ENCODE measurements at regions not wholly inside any gene's neighbourhood (a gene's known extent, or its start where the extent isn't known, plus 50 kb on each side); places are given as distances from the start of the nearest gene placed in this dataset.
"Not testable (repeated sequence)": the region's sequence is repeated elsewhere in the genome, so short reads cannot be mapped to it uniquely, and the experiment has no call there.

- not testable (repeated sequence) for H3K27ac Mint-ChIP-seq
These were observed 113.4 kb downstream of the XPNPEP1 start for GRCh38 chr10:109809954-109810353.

GRCh38 chr10:109801191-109801590 is 122.1 kb downstream of the XPNPEP1 start:
- H3K4me1 Mint-ChIP-seq, H3K27ac Mint-ChIP-seq, CTCF ChIA-PET, H3K4me3 Mint-ChIP-seq, H3K36me3 Mint-ChIP-seq, DNase-seq, H3K9me3 Mint-ChIP-seq, H3K27me3 Mint-ChIP-seq: not testable (repeated sequence)

More at GRCh38 chr10:109809954-109810353, 113.4 kb downstream of the XPNPEP1 start:
- H3K4me3 Mint-ChIP-seq, H3K27me3 Mint-ChIP-seq, H3K4me1 Mint-ChIP-seq, CTCF ChIA-PET, DNase-seq, H3K36me3 Mint-ChIP-seq: not testable (repeated sequence)
- peaks cover 11% of the 10 kb centered on the region for H3K9me3 Mint-ChIP-seq

GRCh38 chr10:109790647-109791046 is 132.7 kb downstream of the XPNPEP1 start:
- H3K4me1 Mint-ChIP-seq: no peaks in the 10 kb centered on the region
- no peak for DNase-seq
- H3K27ac Mint-ChIP-seq: no peak overlapping the region
- no peaks in the 10 kb centered on the region for H3K27me3 Mint-ChIP-seq
- no peaks in the 10 kb centered on the region for H3K36me3 Mint-ChIP-seq
- no peak overlapping the region for H3K4me3 Mint-ChIP-seq
- CTCF ChIA-PET: no interaction called here
- peaks cover 1% of the 10 kb centered on the region for H3K9me3 Mint-ChIP-seq

- Mint-ChIP-seq H3K9me3 (no peaks in the 10 kb centered on the region), H3K27me3 (peaks cover 3% of the 10 kb centered on the region), H3K4me1 (no peaks in the 10 kb centered on the region), H3K36me3 (no peaks in the 10 kb centered on the region), H3K4me3 (no peak overlapping the region), H3K27ac (no peak overlapping the region)
- DNase-seq: no peak
- CTCF ChIA-PET: interaction anchor here (1.6 kb wide), 1 partner anchor 11 kb away, joined by 5 read pairs; no protein-coding TSS in a partner anchor
These were observed 139.1 kb downstream of the XPNPEP1 start for GRCh38 chr10:109784236-109784635.

GRCh38 chr10:109783286-109783685 is 140.0 kb downstream of the XPNPEP1 start:
- no peak overlapping the region for H3K4me3 Mint-ChIP-seq
- DNase-seq: no peak
- CTCF ChIA-PET: interaction anchor here (1.5 to 1.6 kb wide), 2 partner anchors 10 to 14 kb away, joined by 3 to 5 read pairs; no protein-coding TSS in a partner anchor

GRCh38 chr10:109780997-109781396 is 142.3 kb downstream of the XPNPEP1 start:
- Mint-ChIP-seq H3K4me3 (no peak overlapping the region), H3K36me3 (no peaks in the 10 kb centered on the region), H3K27me3 (peaks cover 3% of the 10 kb centered on the region), H3K27ac (no peak overlapping the region), H3K9me3 (no peaks in the 10 kb centered on the region), H3K4me1 (no peaks in the 10 kb centered on the region)
- CTCF ChIA-PET: interaction anchor here (1.0 kb wide), 1 partner anchor 29 kb away, joined by 3 read pairs; no protein-coding TSS in a partner anchor
- no peak for DNase-seq

More at GRCh38 chr10:109783286-109783685, 140.0 kb downstream of the XPNPEP1 start:
- H3K36me3 Mint-ChIP-seq: no peaks in the 10 kb centered on the region
- no peaks in the 10 kb centered on the region for H3K4me1 Mint-ChIP-seq
- no peak overlapping the region for H3K27ac Mint-ChIP-seq
- peaks cover 3% of the 10 kb centered on the region for H3K27me3 Mint-ChIP-seq
- no peaks in the 10 kb centered on the region for H3K9me3 Mint-ChIP-seq

GRCh38 chr10:109778993-109779392 is 144.3 kb downstream of the XPNPEP1 start:
- H3K27me3 Mint-ChIP-seq: peaks cover 3% of the 10 kb centered on the region
- no peak overlapping the region for H3K27ac Mint-ChIP-seq
- CTCF ChIA-PET: no interaction called here
- no peaks in the 10 kb centered on the region for H3K9me3 Mint-ChIP-seq
- H3K4me3 Mint-ChIP-seq: no peak overlapping the region
- H3K4me1 Mint-ChIP-seq: no peaks in the 10 kb centered on the region
- no peak for DNase-seq
- no peaks in the 10 kb centered on the region for H3K36me3 Mint-ChIP-seq

- no peak overlapping the region for H3K27ac Mint-ChIP-seq
- no peaks in the 10 kb centered on the region for H3K27me3 Mint-ChIP-seq
- no peaks in the 10 kb centered on the region for H3K4me1 Mint-ChIP-seq
- CTCF ChIA-PET: interaction anchor here (0.6 to 1.6 kb wide), 4 partner anchors 10 to 199 kb away, joined by 3 to 5 read pairs (median 4); no protein-coding TSS in a partner anchor
- DNase-seq: no peak
- H3K9me3 Mint-ChIP-seq: no peaks in the 10 kb centered on the region
- no peak overlapping the region for H3K4me3 Mint-ChIP-seq
- H3K36me3 Mint-ChIP-seq: no peaks in the 10 kb centered on the region
These were observed 149.2 kb downstream of the XPNPEP1 start for GRCh38 chr10:109774121-109774440.

- no peak overlapping the region for H3K4me3 Mint-ChIP-seq
- no peaks in the 10 kb centered on the region for H3K36me3 Mint-ChIP-seq
- no peaks in the 10 kb centered on the region for H3K9me3 Mint-ChIP-seq
- CTCF ChIA-PET: interaction anchor here (0.6 to 1.6 kb wide), 4 partner anchors 10 to 198 kb away, joined by 3 to 5 read pairs (median 4); no protein-coding TSS in a partner anchor
- H3K27me3 Mint-ChIP-seq: no peaks in the 10 kb centered on the region
- H3K4me1 Mint-ChIP-seq: no peaks in the 10 kb centered on the region
- DNase-seq: no peak
- no peak overlapping the region for H3K27ac Mint-ChIP-seq
These were observed 149.8 kb downstream of the XPNPEP1 start for GRCh38 chr10:109773288-109774120.

- H3K4me3 Mint-ChIP-seq: no peak overlapping the region
- CTCF ChIA-PET: no interaction called here
- no peaks in the 10 kb centered on the region for H3K9me3 Mint-ChIP-seq
- no peaks in the 10 kb centered on the region for H3K36me3 Mint-ChIP-seq
- H3K27ac Mint-ChIP-seq: no peak overlapping the region
- H3K27me3 Mint-ChIP-seq: no peaks in the 10 kb centered on the region
- H3K4me1 Mint-ChIP-seq: no peaks in the 10 kb centered on the region
- DNase-seq: no peak
These were observed 152.6 kb downstream of the XPNPEP1 start for GRCh38 chr10:109770663-109771062.

- H3K9me3 Mint-ChIP-seq: no peaks in the 10 kb centered on the region
- no peak for DNase-seq
- H3K27me3 Mint-ChIP-seq: no peaks in the 10 kb centered on the region
- H3K36me3 Mint-ChIP-seq: no peaks in the 10 kb centered on the region
- H3K4me1 Mint-ChIP-seq: no peaks in the 10 kb centered on the region
- CTCF ChIA-PET: no interaction called here
- no peak overlapping the region for H3K27ac Mint-ChIP-seq
- H3K4me3 Mint-ChIP-seq: no peak overlapping the region
These were observed 153.3 kb downstream of the XPNPEP1 start for GRCh38 chr10:109769966-109770365.

GRCh38 chr10:109765838-109766237 is 157.5 kb downstream of the XPNPEP1 start:
- H3K9me3 Mint-ChIP-seq: no peaks in the 10 kb centered on the region
- CTCF ChIA-PET: no interaction called here
- H3K36me3 Mint-ChIP-seq: no peaks in the 10 kb centered on the region
- H3K4me1 Mint-ChIP-seq: no peaks in the 10 kb centered on the region
- H3K27ac Mint-ChIP-seq: no peak overlapping the region
- no peak overlapping the region for H3K4me3 Mint-ChIP-seq
- H3K27me3 Mint-ChIP-seq: no peaks in the 10 kb centered on the region
- no peak for DNase-seq

GRCh38 chr10:109762555-109762954 is 160.8 kb downstream of the XPNPEP1 start:
- no peaks in the 10 kb centered on the region for H3K27me3 Mint-ChIP-seq
- H3K36me3 Mint-ChIP-seq: no peaks in the 10 kb centered on the region

GRCh38 chr10:109757670-109758069 is 165.6 kb downstream of the XPNPEP1 start:
- not testable (repeated sequence) for H3K4me3 Mint-ChIP-seq, DNase-seq, H3K9me3 Mint-ChIP-seq, H3K4me1 Mint-ChIP-seq, H3K27me3 Mint-ChIP-seq, H3K36me3 Mint-ChIP-seq, H3K27ac Mint-ChIP-seq
- CTCF ChIA-PET: interaction anchor here (1.0 kb wide), 1 partner anchor 16 kb away, joined by 3 read pairs; no protein-coding TSS in a partner anchor

More at GRCh38 chr10:109762555-109762954, 160.8 kb downstream of the XPNPEP1 start:
- no peaks in the 10 kb centered on the region for H3K4me1 Mint-ChIP-seq
- DNase-seq: no peak
- no peak overlapping the region for H3K4me3 Mint-ChIP-seq
- no peak overlapping the region for H3K27ac Mint-ChIP-seq
- CTCF ChIA-PET: interaction anchor here (0.7 kb wide), 1 partner anchor 10 kb away, joined by 3 read pairs; no protein-coding TSS in a partner anchor
- H3K9me3 Mint-ChIP-seq: no peaks in the 10 kb centered on the region

GRCh38 chr10:109746861-109747260 is 176.4 kb downstream of the XPNPEP1 start:
- no peaks in the 10 kb centered on the region for H3K36me3 Mint-ChIP-seq
- no peaks in the 10 kb centered on the region for H3K4me1 Mint-ChIP-seq
- H3K27ac Mint-ChIP-seq: no peak overlapping the region
- H3K9me3 Mint-ChIP-seq: no peaks in the 10 kb centered on the region
- no peak overlapping the region for H3K4me3 Mint-ChIP-seq
- no peaks in the 10 kb centered on the region for H3K27me3 Mint-ChIP-seq
- no peak for DNase-seq
- CTCF ChIA-PET: no interaction called here
